RPMI7951 (cell line): ENCODE measurements at regions not wholly inside any gene's neighbourhood (a gene's known extent, or its start where the extent isn't known, plus 50 kb on each side); places are given as distances from the start of the nearest gene placed in this dataset.
"Not testable (repeated sequence)": the region's sequence is repeated elsewhere in the genome, so short reads cannot be mapped to it uniquely, and the experiment has no call there.

Source experiments
- DNase-seq: peaks from one replicate; pipeline ENCODE4 v3.0.0-alpha.2; 2012; ENCODE audit warnings: low read depth

GRCh38 chr7:39825401-39825980 is 124.6 kb upstream of the CDK13 start:
- DNase-seq = peak; percentile 17

DNA sequence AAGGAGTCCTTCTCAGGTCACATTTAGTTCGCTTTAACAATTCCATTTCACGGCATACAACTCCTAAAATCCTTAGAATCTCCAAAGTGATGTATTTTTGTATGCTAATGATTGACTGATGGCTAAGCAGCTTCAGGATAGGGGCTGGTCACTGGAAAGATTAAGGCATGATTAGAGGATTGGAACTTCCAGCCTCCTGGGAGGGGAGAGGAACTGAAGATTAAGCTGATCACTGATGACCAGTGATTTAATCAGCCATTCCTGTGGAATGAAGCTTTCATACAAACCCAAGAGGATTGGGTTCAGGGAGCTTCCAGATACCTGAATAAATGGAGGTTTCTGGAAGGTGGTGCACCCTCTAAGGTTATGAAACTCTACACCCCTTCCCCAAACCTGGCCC is 123.9 kb upstream of the CDK13 start:
- DNase-seq = no peak

DNA sequence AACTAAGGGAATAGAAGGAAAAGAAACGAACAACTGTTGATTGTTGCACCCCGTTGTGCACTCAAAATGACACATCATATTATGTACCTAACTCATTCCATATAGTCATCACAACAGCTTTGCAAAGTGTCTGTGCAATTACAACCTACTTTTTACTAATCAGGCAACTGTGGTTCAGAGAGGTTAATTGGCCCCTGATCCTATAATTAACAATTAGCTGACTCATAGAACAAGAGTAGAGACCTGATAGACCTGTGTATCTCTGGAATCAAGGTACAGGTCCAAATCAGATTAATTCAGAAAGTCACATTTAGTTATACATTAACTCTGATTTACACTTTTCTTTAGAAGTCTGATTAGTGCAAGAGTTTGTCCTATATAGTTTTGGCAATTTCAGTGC is 122.5 kb upstream of the CDK13 start:
- no peak for DNase-seq

- no peak for DNase-seq
Measured at GRCh38 chr7:39829028-39829427, 121.0 kb upstream of the CDK13 start.

DNA sequence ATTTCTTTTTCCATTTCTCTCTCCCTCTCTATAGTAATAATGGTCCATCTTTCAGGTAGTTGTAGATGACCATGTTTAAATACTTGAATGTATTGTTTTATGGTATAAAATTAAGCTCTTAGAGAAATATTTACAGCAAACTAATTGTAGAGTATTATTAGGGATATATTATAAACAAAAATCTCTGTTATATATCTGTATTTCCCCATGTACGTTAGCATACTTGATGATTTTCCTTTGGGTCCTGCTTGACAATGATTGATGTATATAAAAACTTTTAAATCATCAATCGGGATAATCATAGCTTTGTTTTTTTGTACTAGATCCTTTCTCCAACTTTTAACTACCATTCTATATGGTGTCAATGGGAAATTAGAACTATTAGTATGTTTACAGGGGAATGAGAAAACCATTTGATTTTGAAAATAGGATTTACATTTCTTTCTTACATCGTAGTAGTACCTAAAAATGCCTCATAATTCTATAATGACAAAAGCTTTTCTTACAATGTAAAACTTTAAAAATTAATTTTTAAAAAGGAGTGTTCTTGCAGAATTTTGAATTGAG is 117.5 kb upstream of the CDK13 start:
- no peak for DNase-seq

DNA sequence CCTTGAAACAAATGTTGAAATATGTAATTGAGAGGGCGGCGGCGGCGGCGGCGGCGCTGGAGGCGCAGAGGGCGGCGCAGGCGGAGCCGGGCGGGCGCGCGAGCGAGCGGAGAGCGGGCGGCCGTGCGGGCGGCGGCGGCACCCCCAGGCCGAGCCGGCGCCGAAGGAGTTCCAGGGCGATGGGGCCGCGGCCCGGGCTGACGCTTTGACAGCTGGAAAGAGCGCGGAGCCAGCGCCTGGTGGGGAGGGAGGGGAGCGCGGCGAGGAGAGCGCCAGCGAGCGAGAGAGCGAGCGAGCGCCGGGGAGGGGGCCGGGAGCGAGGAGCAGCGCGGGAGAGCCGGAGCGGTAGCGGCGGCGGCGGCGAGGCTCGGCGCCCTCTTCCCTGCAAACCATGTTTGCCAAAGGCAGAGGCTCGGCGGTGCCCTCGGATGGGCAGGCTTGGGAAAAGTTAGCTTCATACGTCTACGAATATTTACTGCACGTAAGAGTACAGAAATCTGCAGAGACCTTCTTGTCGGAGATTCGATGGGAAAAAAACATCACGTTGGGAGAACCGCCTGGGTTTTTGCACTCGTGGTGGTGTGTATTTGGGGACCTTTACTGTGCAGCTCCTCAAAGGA is 116.8 kb upstream of the CDK13 start:
- DNase-seq = peak; percentile 63

DNA sequence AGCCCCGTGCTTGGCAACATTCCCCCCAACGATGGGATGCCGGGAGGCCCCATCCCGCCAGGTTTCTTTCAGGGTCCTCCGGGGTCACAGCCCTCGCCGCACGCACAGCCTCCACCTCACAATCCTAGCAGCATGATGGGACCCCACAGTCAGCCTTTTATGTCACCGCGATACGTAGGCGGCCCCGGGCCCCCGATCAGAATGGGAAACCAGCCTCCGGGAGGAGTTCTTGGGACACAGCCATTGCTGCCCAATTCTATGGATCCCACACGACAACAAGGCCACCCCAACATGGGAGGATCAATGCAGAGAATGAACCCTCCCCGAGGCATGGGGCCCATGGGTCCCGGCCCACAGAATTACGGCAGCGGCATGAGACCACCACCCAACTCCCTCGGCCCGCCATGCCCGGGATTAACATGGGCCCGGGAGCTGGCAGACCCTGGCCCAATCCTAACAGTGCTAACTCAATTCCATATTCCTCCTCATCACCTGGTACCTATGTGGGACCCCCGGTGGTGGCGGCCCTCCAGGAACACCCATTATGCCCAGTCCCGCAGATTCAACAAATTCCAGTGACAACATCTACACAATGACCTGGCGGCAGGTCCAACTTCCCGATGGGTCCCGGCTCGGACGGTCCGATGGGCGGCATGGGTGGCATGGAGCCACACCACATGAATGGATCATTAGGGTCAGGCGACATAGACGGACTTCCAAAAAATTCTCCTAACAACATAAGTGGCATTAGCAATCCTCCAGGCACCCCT is 116.0 kb upstream of the CDK13 start:
- not testable (repeated sequence) for DNase-seq

GRCh38 chr7:39838326-39838725 is 111.7 kb upstream of the CDK13 start:
- peak; percentile 53 for DNase-seq

DNA sequence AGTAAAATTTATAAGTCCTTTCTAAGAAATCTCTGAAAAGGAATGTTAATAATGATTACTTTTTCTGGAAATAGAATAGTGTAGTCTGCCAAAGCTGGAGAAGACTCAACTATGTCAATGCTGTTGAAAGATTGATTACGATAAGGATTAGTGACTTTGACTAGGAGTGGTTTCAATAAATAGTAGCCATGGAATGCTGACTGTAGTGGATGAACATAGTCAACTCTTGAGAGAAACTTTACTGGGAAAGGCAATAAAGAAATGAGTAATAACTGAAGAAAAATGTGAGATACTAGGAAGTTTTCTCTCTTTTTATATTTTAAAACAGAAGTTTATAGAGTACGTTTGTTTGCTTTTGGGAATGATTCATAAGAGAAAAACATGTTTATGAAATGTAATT is 105.0 kb upstream of the CDK13 start:
- no peak for DNase-seq

GRCh38 chr7:39847227-39847626 is 102.8 kb upstream of the CDK13 start:
- no peak for DNase-seq

GRCh38 chr7:39851466-39852045 is 98.5 kb upstream of the CDK13 start:
- no peak for DNase-seq

DNA sequence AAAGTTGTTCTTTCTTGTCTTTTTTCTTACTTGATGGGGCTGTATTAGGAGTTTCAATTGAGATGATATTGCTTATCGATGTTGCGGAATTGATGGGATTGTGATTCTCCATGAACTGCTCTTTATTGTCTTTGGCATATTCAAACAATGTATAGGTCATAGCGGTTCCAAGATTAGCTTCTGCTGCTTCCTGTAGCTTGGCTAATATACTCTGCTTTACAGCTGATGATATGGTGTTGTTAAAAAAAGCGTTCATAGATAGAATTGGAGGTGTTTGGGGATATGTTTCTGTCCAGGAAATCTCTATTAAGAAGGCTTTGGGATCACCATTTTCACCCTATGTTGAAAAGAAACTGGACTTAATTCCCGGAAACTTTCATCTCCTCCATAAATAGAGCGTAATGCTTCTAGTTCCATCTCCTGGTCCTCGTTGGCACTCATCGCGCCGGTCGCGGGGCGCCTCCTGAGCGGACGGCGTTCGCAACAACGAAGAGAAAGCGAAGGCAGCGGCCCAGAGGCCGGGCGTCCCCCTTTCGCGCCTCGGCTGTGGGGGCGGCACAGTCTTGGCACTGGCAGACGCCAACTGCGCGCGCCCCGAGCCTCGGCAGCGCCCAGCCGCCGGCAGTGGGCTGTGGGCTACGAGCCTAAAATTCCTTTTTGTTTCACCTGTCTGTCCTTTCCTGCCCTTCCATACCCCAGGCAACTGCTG is 95.3 kb upstream of the CDK13 start:
- DNase-seq = not testable (repeated sequence)

DNA sequence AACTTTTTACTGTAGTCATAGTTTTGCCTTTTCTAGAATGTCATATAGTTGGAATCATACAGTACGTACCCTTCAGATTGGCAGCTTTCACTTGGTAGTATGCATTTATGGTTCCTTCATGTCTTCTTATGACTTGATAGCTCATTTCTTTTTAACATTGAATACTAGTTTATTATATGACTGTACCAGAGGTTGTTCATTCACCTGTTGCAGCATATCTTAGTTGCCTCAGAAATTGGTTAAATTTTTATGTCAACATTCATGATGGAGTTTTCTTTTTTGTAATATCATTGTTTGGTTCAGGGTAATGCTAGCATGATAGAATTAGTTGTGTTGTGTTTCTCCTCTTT is 94.8 kb upstream of the CDK13 start:
- no peak for DNase-seq

DNA sequence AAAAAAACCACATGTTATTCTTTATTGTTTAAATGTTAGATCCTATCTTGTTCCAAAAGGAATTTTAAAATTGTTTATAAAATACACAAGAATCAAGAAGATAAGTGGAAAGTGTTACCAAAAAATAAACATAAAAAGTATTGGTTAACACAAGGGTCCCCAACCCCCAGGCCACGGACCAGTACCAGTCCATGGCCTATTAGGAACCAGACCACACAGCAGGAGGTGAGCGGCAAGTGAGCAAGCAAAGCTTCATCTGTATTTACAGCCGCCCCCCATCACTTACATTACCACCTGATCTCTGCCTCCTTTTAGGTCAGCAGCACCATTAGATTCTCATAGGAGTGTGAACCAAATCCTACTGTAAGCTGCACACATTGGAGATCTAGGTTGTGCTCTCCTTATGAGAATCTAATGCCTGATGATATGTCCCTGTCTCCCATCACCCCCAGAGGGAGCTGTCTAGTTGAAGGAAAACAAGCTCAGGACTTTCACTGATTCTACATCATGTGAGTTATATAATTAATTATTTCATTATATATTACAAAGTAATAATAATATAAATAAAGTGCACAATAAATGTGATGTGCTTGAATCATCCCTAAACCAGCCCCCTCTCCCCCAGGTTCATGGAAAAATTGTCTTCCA is 86.3 kb upstream of the CDK13 start:
- peak; percentile 31 for DNase-seq

GRCh38 chr7:39869888-39870522 is 80.1 kb upstream of the CDK13 start:
- DNase-seq = not testable (repeated sequence)

- DNase-seq = not testable (repeated sequence)
Measured at GRCh38 chr7:39871610-39872009, 78.4 kb upstream of the CDK13 start.

DNA sequence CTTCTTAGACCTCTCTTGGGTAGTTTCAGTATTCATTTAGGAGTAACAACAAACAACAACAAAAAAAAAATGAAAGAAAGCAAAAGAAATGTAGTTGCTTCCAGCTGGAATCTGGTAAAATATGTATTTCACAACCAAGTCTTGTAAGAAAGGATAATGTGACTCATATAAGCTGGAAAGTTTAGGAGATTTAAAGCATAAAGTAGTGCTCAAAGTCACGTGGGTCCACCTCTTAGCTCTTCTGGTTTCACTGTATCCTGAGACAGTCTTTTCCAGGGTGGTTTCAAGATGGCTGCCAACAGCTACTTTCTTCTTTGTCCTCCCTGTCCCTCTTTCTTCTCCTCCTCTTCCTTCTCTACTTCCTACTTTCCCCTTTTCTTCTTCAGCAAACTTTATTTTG is 69.5 kb upstream of the CDK13 start:
- no peak for DNase-seq

DNA sequence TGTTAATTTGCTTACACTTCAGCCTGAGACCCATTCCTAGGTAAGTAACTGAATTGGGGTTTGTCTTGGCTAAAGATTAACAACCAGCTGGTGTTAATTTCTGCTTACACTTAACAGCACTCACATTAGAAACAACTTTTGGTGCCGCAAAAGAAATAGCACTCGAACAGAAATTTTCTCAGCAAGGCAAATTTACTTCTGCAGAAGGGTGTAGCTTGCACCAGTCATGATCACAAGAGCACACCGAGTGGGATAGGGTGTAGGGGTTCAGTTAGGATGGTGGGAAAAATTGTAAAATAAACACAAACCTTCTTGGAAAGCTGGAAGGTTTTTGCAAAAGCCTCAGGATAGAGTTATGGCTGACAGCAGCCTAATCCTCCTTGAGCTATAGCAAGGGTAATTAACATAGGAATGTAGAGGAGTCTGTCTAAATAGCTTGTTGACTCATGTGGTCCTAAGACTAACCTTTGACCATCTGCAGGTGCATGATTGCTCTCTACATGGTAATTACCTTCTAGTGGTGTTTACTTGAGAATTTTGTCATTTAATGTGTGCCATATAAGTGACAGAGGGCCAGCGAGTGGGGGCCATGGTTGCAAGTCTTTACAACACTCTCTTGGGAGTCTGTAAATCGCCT is 67.8 kb upstream of the CDK13 start:
- DNase-seq = no peak

GRCh38 chr7:39883812-39884390 is 66.2 kb upstream of the CDK13 start:
- no peak for DNase-seq
